PC-9 (cell line): ENCODE measurements at regions not wholly inside any gene's neighbourhood (a gene's known extent, or its start where the extent isn't known, plus 50 kb on each side); places are given as distances from the start of the nearest gene placed in this dataset.
A peak's percentile ranks its signal among the peaks of the same experiment; 100 is the strongest.
"Not testable (repeated sequence)": the region's sequence is repeated elsewhere in the genome, so short reads cannot be mapped to it uniquely, and the experiment has no call there.

Experiments
- BruUV-seq: library from RNA; stranded (reverse); fragments of 400-500 nt; replicated peaks from 2 replicates; lab custom pipeline; 2021; lab: Mats Ljungman, UMichigan
- CTCF ChIA-PET: fragments of 300-600 bp; sonication (Branson Sonifier 250); formaldehyde crosslinking; loops from one replicate; lab custom pipeline; 2022; ENCODE audit warnings: antibody characterized with exemption; lab: Charles Lee
- POLR2A ChIA-PET: fragments of 300-600 bp; sonication (Branson Sonifier 250); formaldehyde crosslinking; loops from one replicate; lab custom pipeline; 2022; ENCODE audit warnings: antibody characterized with exemption; ENCODE audit not compliant: unreplicated experiment; lab: Charles Lee
- DNase-seq, 2 experiments: peaks; one replicate each; pipeline versions ENCODE4 v3.0.0 to v3.0.0-alpha.2; 2015 to 2022; ENCODE audit warnings: mixed read lengths in 1 of 2
- H2AFZ ChIP-seq: fragments of 200-600 bp; sonication (generic); 2 replicates; pipeline ENCODE4 v1.8.1; 2017; ENCODE audit warnings: antibody characterized with exemption
- H3F3A ChIP-seq: fragments of 200-600 bp; sonication (generic); 2 replicates; pipeline ENCODE4 v1.8.1; 2017; ENCODE audit warnings: antibody characterized with exemption, mild to moderate bottlenecking, low read depth; ENCODE audit not compliant: insufficient read depth
- H3K27ac ChIP-seq: fragments of 200-600 bp; sonication (generic); 2 replicates; pipeline ENCODE4 v1.6.1; 2016; ENCODE audit warnings: mixed run types
- H3K27me3 ChIP-seq: fragments of 200-600 bp; sonication (generic); 2 replicates; pipeline ENCODE4 v1.6.1; 2016; ENCODE audit warnings: low read depth, mixed run types; ENCODE audit not compliant: insufficient read depth
- H3K36me3 ChIP-seq: fragments of 200-600 bp; sonication (generic); 2 replicates; pipeline ENCODE4 v1.6.1; 2016; ENCODE audit warnings: low read depth, mixed run types
- H3K4me1 ChIP-seq: fragments of 200-600 bp; sonication (generic); replicated peaks from 2 replicates; pipeline ENCODE4 v1.6.1; 2016; ENCODE audit warnings: mixed run types; ENCODE audit not compliant: insufficient read depth
- H3K4me2 ChIP-seq: fragments of 200-600 bp; sonication (generic); 2 replicates; pipeline ENCODE4 v1.6.1; 2017; ENCODE audit warnings: mixed run types
- H3K4me3 ChIP-seq: fragments of 200-600 bp; sonication (generic); 2 replicates; pipeline ENCODE4 v1.6.1; 2016; ENCODE audit warnings: mixed run types
- H3K79me2 ChIP-seq: fragments of 200-600 bp; sonication (generic); 2 replicates; pipeline ENCODE4 v1.6.1; 2017; ENCODE audit warnings: low read depth, mixed run types
- H3K9me2 ChIP-seq: fragments of 200-600 bp; sonication (generic); 2 replicates; pipeline ENCODE4 v1.8.1; 2017; ENCODE audit warnings: mild to moderate bottlenecking; ENCODE audit not compliant: insufficient read depth
- H3K9me3 ChIP-seq: fragments of 200-600 bp; sonication (generic); 2 replicates; pipeline ENCODE4 v1.8.1; 2016; ENCODE audit warnings: low read depth; ENCODE audit not compliant: insufficient read depth
- H4K20me1 ChIP-seq: fragments of 200-600 bp; sonication (generic); 2 replicates; pipeline ENCODE4 v1.8.1; 2017; ENCODE audit not compliant: insufficient read depth
- CTCF ChIP-seq: fragments of 200-600 bp; sonication (generic); conservative IDR thresholded peaks from 2 replicates; pipeline ENCODE4 v1.6.1; 2017; ENCODE audit warnings: mixed run types, antibody characterized with exemption, mild to moderate bottlenecking, moderate library complexity
- EZH2 ChIP-seq: fragments of 200-600 bp; sonication (generic); IDR thresholded peaks from 2 replicates; pipeline ENCODE4 v1.8.0; 2017; ENCODE audit warnings: antibody characterized with exemption, low read depth
- intact Hi-C: fragments of 100-400 bp; cut with micrococcal nuclease; formaldehyde crosslinking; loops from one replicate; pipeline ENCODE4 v1.10.0; 2022; ENCODE audit not compliant: unreplicated experiment

GRCh38 chr6:101181006-101181405 lies 212.5 kb upstream of the GRIK2 start:
- no TSS peak for BruUV-seq
- Histone ChIP-seq H3K4me3 (no peak overlapping the region), H3K79me2 (no peaks in the 10 kb centered on the region), H3K27me3 (no peaks in the 10 kb centered on the region), H2AFZ (no peak overlapping the region), H3K9me2 (no peaks in the 10 kb centered on the region), H3K9me3 (no peaks in the 10 kb centered on the region), H3K4me2 (no peak overlapping the region), H4K20me1 (no peaks in the 10 kb centered on the region), H3K4me1 (no peaks in the 10 kb centered on the region), H3K36me3 (no peaks in the 10 kb centered on the region), H3K27ac (no peak overlapping the region), H3F3A (no peaks in the 10 kb centered on the region)
- intact Hi-C loops = no loop called here
- ChIA-PET POLR2A (no interaction called here), CTCF (no interaction called here)
- DNase-seq = no peak
- TF ChIP-seq EZH2 (no peak), CTCF (no peak)

GRCh38 chr6:101188285-101188798 lies 205.2 kb upstream of the GRIK2 start:
- H3F3A ChIP-seq, H3K4me1 ChIP-seq, BruUV-seq, H3K9me2 ChIP-seq, H3K79me2 ChIP-seq, CTCF ChIA-PET, H3K27ac ChIP-seq, intact Hi-C loops, H3K9me3 ChIP-seq, H3K27me3 ChIP-seq, POLR2A ChIA-PET, H4K20me1 ChIP-seq, H3K36me3 ChIP-seq: not testable (repeated sequence)
- H3K4me3 ChIP-seq = peak overlapping the region; percentile 38; the same call in 1 of the 2 replicates
- peak in 1 of 2 experiments; percentile 7 for DNase-seq
- H3K4me2 ChIP-seq = peak overlapping the region; percentile 64
- peak overlapping the region; percentile 62; the same call in 1 of the 2 replicates for H2AFZ ChIP-seq

GRCh38 chr6:101195588-101195987 lies 197.9 kb upstream of the GRIK2 start:
- Histone ChIP-seq H2AFZ (peak overlapping the region; percentile 25; the same call in 1 of the 2 replicates), H3F3A (no peaks in the 10 kb centered on the region), H3K4me3 (no peak overlapping the region), H3K27ac (no peak overlapping the region), H3K27me3 (no peaks in the 10 kb centered on the region), H3K4me1 (no peaks in the 10 kb centered on the region), H4K20me1 (no peaks in the 10 kb centered on the region), H3K9me3 (no peaks in the 10 kb centered on the region; the same call in 1 of the 2 replicates), H3K79me2 (no peaks in the 10 kb centered on the region), H3K36me3 (no peaks in the 10 kb centered on the region), H3K4me2 (no peak overlapping the region), H3K9me2 (0 out of 2 replicates have a peak, but pooled peaks cover 4% of the 10 kb centered on the region)
- ChIA-PET CTCF (interaction anchor here (0.6 kb wide), 1 partner anchor 10 kb away, joined by 3 read pairs; no protein-coding TSS in a partner anchor), POLR2A (no interaction called here)
- DNase-seq = no peak
- BruUV-seq = no TSS peak
- TF ChIP-seq CTCF (no peak), EZH2 (no peak)
- intact Hi-C loops = no loop called here

- peaks cover 4% of the 10 kb centered on the region; the same call in 1 of the 2 replicates for H3K9me2 ChIP-seq
- no TSS peak for BruUV-seq
- TF ChIP-seq CTCF (no peak), EZH2 (no peak)
- no peaks in the 10 kb centered on the region for H3F3A ChIP-seq
- no peaks in the 10 kb centered on the region for H3K4me1 ChIP-seq
- POLR2A ChIA-PET = no interaction called here
- CTCF ChIA-PET = no interaction called here
- H3K36me3 ChIP-seq = no peaks in the 10 kb centered on the region
- H4K20me1 ChIP-seq = no peaks in the 10 kb centered on the region
- no peaks in the 10 kb centered on the region for H3K27me3 ChIP-seq
- H3K9me3 ChIP-seq = no peaks in the 10 kb centered on the region; the same call in 1 of the 2 replicates
- no peaks in the 10 kb centered on the region for H3K79me2 ChIP-seq
- no peak for DNase-seq
- no peak overlapping the region for H3K4me3 ChIP-seq
- no peak overlapping the region for H3K27ac ChIP-seq
- no peak overlapping the region for H3K4me2 ChIP-seq
- H2AFZ ChIP-seq = no peak overlapping the region
- intact Hi-C loops = no loop called here
These were observed 194.1 kb upstream of the GRIK2 start for GRCh38 chr6:101199441-101199840.
